ENCODE measurements at regions not wholly inside any gene's neighbourhood (a gene's known extent, or its start where the extent isn't known, plus 50 kb on each side); places are given as distances from the start of the nearest gene placed in this dataset.
"Not testable (repeated sequence)": the region's sequence is repeated elsewhere in the genome, so short reads cannot be mapped to it uniquely, and the experiment has no call there.

DNA sequence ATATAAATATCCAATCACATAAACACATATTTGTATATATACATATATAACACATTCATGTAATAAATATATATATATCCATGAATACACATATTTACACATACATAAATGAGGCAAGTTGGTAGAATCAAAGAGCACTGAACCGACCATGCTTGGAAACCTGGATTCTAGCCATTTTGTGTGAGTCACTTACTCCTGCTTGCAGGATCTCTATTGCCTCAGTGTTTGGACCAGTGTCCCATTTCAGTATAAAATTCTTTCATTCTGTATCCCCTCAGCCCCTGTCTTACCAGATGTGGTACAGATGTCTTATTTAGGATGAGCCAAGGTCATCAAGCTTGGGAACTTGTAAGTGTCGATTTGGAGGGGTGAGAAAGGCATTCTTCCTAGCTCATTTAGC lies 391.4 kb upstream of the FRG2C start:
- 18 to 27% methylated on average over 2 of the region's 2 CpGs for WGBS, 2 donors
- H3K4me3 ChIP-seq (ENCODE audit: low read length in 2 of 2): no peak overlapping the region
- ATAC-seq (ENCODE audit: low FRiP score) (no peak), DNase-seq (no peak)
- H3K27ac ChIP-seq (ENCODE audit: low read depth in 1 of 2, low read length in 2 of 2): no peak overlapping the region
- H3K9me3 ChIP-seq (ENCODE audit: control insufficient read depth, low read length): no peaks in the 10 kb centered on the region
- no peaks in the 10 kb centered on the region for H3K36me3 ChIP-seq (ENCODE audit: control insufficient read depth in 1 of 2, insufficient read depth in 2 of 2, low read length in 1 of 2)
- intact Hi-C loops (cut with DNase I): no loop called here
- no peaks in the 10 kb centered on the region for H3K27me3 ChIP-seq (ENCODE audit: control insufficient read depth in 1 of 2, insufficient read depth in 2 of 2, low read length in 1 of 2)
- H3K4me1 ChIP-seq (ENCODE audit: control insufficient read depth in 1 of 2, insufficient read depth in 2 of 2, low read length in 2 of 2): no peaks in the 10 kb centered on the region

DNA sequence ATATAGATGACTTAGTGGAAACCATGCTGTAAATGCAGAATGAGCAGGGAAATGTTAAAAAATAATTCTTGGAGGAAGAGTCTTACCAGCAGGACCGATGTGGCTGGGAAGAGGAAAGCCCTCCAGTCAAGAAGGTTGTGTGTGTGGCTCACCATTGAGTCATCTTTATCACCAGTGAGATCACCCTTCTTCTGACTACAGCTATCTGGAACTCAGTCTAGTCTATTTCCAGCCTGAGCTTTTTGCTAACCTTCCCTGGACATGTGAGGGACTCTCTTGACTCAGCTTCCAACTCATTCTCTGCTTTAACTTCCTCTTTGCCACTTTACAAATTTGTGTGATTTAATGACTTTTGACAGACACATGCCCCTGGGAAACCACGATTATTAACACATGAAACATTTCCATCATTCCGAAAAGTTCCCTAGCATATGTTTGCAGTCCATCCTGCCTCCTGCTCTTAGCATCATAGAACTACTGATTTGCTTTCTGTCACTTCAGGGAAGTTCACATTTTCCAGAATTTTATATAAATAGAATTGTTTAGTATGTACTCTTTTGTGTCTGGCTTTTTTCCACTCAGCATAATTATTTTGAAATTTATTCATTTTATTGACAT lies 378.5 kb upstream of the FRG2C start:
- H3K36me3 ChIP-seq (ENCODE audit: control insufficient read depth in 1 of 2, insufficient read depth in 2 of 2, low read length in 1 of 2); H3K4me1 ChIP-seq (ENCODE audit: control insufficient read depth in 1 of 2, insufficient read depth in 2 of 2, low read length in 2 of 2); DNase-seq; ATAC-seq (ENCODE audit: low FRiP score); intact Hi-C loops (cut with DNase I); H3K27ac ChIP-seq (ENCODE audit: low read depth in 1 of 2, low read length in 2 of 2); H3K9me3 ChIP-seq (ENCODE audit: control insufficient read depth, low read length); H3K27me3 ChIP-seq (ENCODE audit: control insufficient read depth in 1 of 2, insufficient read depth in 2 of 2, low read length in 1 of 2); H3K4me3 ChIP-seq (ENCODE audit: low read length in 2 of 2): not testable (repeated sequence)
- 19 to 31% methylated on average over 3 of the region's 3 CpGs for WGBS, 2 donors

DNA sequence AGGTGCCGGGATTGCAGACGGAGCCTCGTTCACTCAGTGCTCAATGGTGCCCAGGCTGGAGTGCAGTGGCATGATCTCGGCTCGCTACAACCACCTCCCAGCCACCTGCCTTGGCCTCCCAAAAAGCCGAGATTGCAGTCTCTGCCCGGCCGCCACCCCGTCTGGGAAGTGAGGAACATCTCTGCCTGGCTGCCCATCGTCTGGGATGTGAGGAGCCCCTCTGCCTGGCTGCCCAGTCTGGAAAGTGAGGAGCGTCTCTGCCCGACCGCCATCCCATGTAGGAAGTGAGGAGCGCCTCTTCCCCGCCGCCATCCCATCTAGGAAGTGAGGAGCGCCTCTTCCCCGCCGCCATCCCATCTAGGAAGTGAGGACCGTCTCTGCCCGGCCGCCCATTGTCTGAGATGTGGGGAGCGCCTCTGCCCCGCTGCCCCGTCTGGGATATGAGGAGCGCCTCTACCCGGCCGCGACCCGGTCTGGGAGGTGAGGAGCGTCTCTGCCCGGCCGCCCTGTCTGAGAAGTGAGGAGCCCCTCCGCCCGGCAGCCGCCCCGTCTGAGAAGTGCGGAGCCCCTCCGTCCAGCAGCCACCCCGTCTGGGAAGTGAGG lies 375.1 kb upstream of the FRG2C start:
- intact Hi-C loops (cut with DNase I); H3K9me3 ChIP-seq (ENCODE audit: control insufficient read depth, low read length); H3K36me3 ChIP-seq (ENCODE audit: control insufficient read depth in 1 of 2, insufficient read depth in 2 of 2, low read length in 1 of 2); ATAC-seq (ENCODE audit: low FRiP score); H3K27ac ChIP-seq (ENCODE audit: low read depth in 1 of 2, low read length in 2 of 2); H3K4me1 ChIP-seq (ENCODE audit: control insufficient read depth in 1 of 2, insufficient read depth in 2 of 2, low read length in 2 of 2); DNase-seq; H3K4me3 ChIP-seq (ENCODE audit: low read length in 2 of 2); H3K27me3 ChIP-seq (ENCODE audit: control insufficient read depth in 1 of 2, insufficient read depth in 2 of 2, low read length in 1 of 2): not testable (repeated sequence)
- WGBS, 2 donors: 96 to 98% methylated on average over 25 to 37 of the region's 40 CpGs

DNA sequence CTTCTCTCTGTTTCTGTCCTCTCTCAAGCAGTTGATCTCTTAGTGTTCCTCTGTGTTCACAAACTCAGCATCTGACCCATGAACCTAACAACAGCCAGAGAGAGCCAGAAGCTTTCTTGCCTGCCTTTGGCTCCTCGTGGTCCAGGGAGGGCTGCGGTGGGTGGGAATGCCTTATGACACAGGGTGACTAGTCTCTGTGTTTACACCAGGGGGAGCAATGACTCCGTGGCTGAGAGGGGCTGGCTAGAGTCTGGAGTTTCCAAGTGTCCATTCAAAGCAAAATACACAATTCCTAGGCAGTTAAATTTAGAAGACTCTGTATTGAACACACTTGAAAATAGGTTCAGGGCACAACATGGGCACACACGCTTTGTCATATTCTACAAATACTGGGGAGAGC lies 370.0 kb upstream of the FRG2C start:
- DNase-seq (peak in 1 of 2 donors; percentile 75), ATAC-seq (ENCODE audit: low FRiP score) (peak; percentile 94)
- intact Hi-C loops (cut with DNase I): loop anchor here (5.0 to 10.0 kb wide), 2 partner anchors 133 to 291 kb away; no protein-coding TSS in a partner anchor
- H3K27ac ChIP-seq (ENCODE audit: low read depth in 1 of 2, low read length in 2 of 2): no peak overlapping the region
- no peaks in the 10 kb centered on the region for H3K36me3 ChIP-seq (ENCODE audit: control insufficient read depth in 1 of 2, insufficient read depth in 2 of 2, low read length in 1 of 2)
- H3K9me3 ChIP-seq (ENCODE audit: control insufficient read depth, low read length): no peaks in the 10 kb centered on the region
- H3K4me1 ChIP-seq (ENCODE audit: control insufficient read depth in 1 of 2, insufficient read depth in 2 of 2, low read length in 2 of 2): no peaks in the 10 kb centered on the region
- H3K27me3 ChIP-seq (ENCODE audit: control insufficient read depth in 1 of 2, insufficient read depth in 2 of 2, low read length in 1 of 2): no peaks in the 10 kb centered on the region
- H3K4me3 ChIP-seq (ENCODE audit: low read length in 2 of 2): no peak overlapping the region
- 2 to 4% methylated on average over 4 of the region's 4 CpGs for WGBS, 2 donors

DNA sequence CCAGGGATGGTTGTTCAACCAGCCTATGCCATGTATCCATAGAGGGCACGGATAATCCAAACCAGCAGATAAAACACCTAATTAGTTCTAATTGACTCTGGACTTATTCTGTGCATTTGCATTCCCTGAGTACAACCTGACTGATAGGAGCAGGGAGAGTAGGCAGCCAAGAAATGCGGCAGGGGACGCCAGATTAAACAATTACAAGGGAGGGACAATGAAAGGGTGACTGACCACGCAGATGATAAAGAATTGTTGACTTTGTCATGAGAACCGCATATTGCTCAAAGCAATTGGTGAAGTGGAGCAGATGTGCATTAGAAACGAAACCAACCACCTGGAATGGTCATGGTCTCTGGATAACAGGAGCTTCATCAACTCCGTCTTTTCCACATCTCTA lies 369.1 kb upstream of the FRG2C start:
- WGBS, 2 donors: 25 to 31% methylated on average over 7 of the region's 7 CpGs
- H3K4me3 ChIP-seq (ENCODE audit: low read length in 2 of 2): no peak overlapping the region
- intact Hi-C loops (cut with DNase I): loop anchor here in 1 of 2 donors (10.0 kb wide), 1 partner anchor 290 kb away; no protein-coding TSS in a partner anchor
- ATAC-seq (ENCODE audit: low FRiP score) (no peak), DNase-seq (no peak)
- no peak overlapping the region for H3K27ac ChIP-seq (ENCODE audit: low read depth in 1 of 2, low read length in 2 of 2)
- H3K27me3 ChIP-seq (ENCODE audit: control insufficient read depth in 1 of 2, insufficient read depth in 2 of 2, low read length in 1 of 2): no peaks in the 10 kb centered on the region
- no peaks in the 10 kb centered on the region for H3K4me1 ChIP-seq (ENCODE audit: control insufficient read depth in 1 of 2, insufficient read depth in 2 of 2, low read length in 2 of 2)
- no peaks in the 10 kb centered on the region for H3K36me3 ChIP-seq (ENCODE audit: control insufficient read depth in 1 of 2, insufficient read depth in 2 of 2, low read length in 1 of 2)
- no peaks in the 10 kb centered on the region for H3K9me3 ChIP-seq (ENCODE audit: control insufficient read depth, low read length)

DNA sequence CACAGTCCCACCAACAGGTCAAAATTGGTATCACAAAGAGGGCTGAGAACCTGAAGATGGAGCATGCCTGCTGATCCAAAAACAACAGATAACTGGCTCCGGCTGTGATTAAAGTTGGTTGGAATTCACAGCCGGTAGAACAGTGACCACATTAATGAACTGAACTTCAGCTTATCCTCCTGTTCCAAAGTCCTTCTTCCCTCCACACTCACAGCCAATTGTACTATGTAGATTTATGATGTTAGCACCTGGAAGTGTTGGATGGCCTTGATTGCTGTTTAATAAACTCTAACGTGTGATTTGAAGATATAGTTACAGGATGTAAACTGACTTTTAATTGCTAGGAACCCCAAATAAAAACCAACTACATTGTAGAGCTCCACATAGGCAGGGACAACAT lies 367.3 kb upstream of the FRG2C start:
- DNase-seq (no peak), ATAC-seq (ENCODE audit: low FRiP score) (no peak)
- H3K27ac ChIP-seq (ENCODE audit: low read depth in 1 of 2, low read length in 2 of 2): no peak overlapping the region
- H3K36me3 ChIP-seq (ENCODE audit: control insufficient read depth in 1 of 2, insufficient read depth in 2 of 2, low read length in 1 of 2): no peaks in the 10 kb centered on the region
- no peak overlapping the region for H3K4me3 ChIP-seq (ENCODE audit: low read length in 2 of 2)
- intact Hi-C loops (cut with DNase I): loop anchor here in 1 of 2 donors (10.0 kb wide), 1 partner anchor 288 kb away; no protein-coding TSS in a partner anchor
- no peaks in the 10 kb centered on the region for H3K9me3 ChIP-seq (ENCODE audit: control insufficient read depth, low read length)
- WGBS, 2 donors: 45 to 60% methylated on average over 3 of the region's 3 CpGs
- no peaks in the 10 kb centered on the region for H3K4me1 ChIP-seq (ENCODE audit: control insufficient read depth in 1 of 2, insufficient read depth in 2 of 2, low read length in 2 of 2)
- no peaks in the 10 kb centered on the region for H3K27me3 ChIP-seq (ENCODE audit: control insufficient read depth in 1 of 2, insufficient read depth in 2 of 2, low read length in 1 of 2)

DNA sequence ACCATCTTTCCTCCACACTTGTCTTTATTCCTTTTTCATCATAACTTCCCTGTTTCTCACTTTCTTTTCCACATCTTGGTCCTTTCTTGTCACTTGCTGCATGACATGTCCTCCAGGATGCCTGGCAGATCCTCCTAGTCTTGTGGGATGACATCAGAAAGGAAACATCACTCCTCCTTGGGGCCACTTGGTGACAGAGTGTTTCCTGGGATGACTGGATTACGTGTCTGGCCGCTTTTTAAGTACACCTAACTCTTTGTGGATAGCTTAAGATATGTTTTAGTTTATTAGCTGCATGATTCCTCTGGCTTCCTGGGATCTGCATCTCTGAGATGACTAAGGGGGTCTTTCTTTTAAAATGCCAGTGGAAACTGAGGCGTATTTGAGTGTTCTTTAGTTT lies 363.5 kb upstream of the FRG2C start:
- 63 to 82% methylated on average over 3 of the region's 3 CpGs for WGBS, 2 donors
- no peak overlapping the region for H3K27ac ChIP-seq (ENCODE audit: low read depth in 1 of 2, low read length in 2 of 2)
- H3K9me3 ChIP-seq (ENCODE audit: control insufficient read depth, low read length): no peaks in the 10 kb centered on the region
- no peaks in the 10 kb centered on the region for H3K4me1 ChIP-seq (ENCODE audit: control insufficient read depth in 1 of 2, insufficient read depth in 2 of 2, low read length in 2 of 2)
- no peaks in the 10 kb centered on the region for H3K36me3 ChIP-seq (ENCODE audit: control insufficient read depth in 1 of 2, insufficient read depth in 2 of 2, low read length in 1 of 2)
- no peaks in the 10 kb centered on the region for H3K27me3 ChIP-seq (ENCODE audit: control insufficient read depth in 1 of 2, insufficient read depth in 2 of 2, low read length in 1 of 2)
- DNase-seq (no peak), ATAC-seq (ENCODE audit: low FRiP score) (no peak)
- intact Hi-C loops (cut with DNase I): no loop called here
- no peak overlapping the region for H3K4me3 ChIP-seq (ENCODE audit: low read length in 2 of 2)

DNA sequence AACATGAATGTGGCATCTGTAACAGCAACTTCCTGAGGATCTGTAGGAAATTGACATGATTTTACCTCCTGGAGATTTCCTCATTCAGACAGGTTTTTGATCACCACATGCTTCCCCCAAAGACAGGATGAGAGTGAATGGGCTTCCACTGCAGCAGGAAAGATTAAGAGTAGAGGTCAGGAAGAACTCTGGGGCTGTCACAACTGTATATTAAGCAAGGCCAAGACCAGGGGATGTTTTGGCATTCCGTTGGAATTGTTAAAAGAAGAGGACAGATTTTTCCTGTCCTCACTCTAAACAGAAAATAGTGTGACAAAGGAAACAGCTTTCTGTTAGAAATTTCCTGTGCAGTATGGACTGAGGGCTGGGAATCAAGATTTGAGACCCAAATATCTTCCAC lies 363.1 kb upstream of the FRG2C start:
- H3K4me3 ChIP-seq (ENCODE audit: low read length in 2 of 2); ATAC-seq (ENCODE audit: low FRiP score); H3K9me3 ChIP-seq (ENCODE audit: control insufficient read depth, low read length); H3K27me3 ChIP-seq (ENCODE audit: control insufficient read depth in 1 of 2, insufficient read depth in 2 of 2, low read length in 1 of 2); H3K4me1 ChIP-seq (ENCODE audit: control insufficient read depth in 1 of 2, insufficient read depth in 2 of 2, low read length in 2 of 2); H3K36me3 ChIP-seq (ENCODE audit: control insufficient read depth in 1 of 2, insufficient read depth in 2 of 2, low read length in 1 of 2); intact Hi-C loops (cut with DNase I); DNase-seq; H3K27ac ChIP-seq (ENCODE audit: low read depth in 1 of 2, low read length in 2 of 2): not testable (repeated sequence)
- 52 to 71% methylated on average over 1 of the region's 1 CpG for WGBS, 2 donors

DNA sequence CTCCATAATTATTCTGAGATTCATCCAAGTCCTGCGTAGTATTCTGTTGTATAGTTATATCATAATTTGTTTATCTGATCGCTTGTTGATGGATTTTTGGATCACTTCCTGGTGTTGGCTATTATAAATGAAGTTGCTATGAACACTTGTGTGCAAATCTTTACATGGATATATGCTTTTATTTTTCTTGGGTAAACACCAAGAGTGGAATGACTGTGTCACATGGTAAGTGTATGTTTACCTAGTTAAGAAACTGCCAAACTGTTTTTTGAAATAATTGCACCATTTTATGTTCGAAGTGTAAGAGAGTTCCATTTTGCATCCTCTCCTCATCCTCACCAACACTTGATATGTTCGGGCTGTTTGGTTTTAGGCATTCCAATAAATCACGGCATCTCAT lies 360.4 kb upstream of the FRG2C start:
- Histone ChIP-seq H3K27ac (ENCODE audit: low read depth in 1 of 2, low read length in 2 of 2) (no peak overlapping the region), H3K4me3 (ENCODE audit: low read length in 2 of 2) (no peak overlapping the region), H3K9me3 (ENCODE audit: control insufficient read depth, low read length) (no peaks in the 10 kb centered on the region), H3K36me3 (ENCODE audit: control insufficient read depth in 1 of 2, insufficient read depth in 2 of 2, low read length in 1 of 2) (no peaks in the 10 kb centered on the region), H3K27me3 (ENCODE audit: control insufficient read depth in 1 of 2, insufficient read depth in 2 of 2, low read length in 1 of 2) (no peaks in the 10 kb centered on the region), H3K4me1 (ENCODE audit: control insufficient read depth in 1 of 2, insufficient read depth in 2 of 2, low read length in 2 of 2) (no peaks in the 10 kb centered on the region)
- no peak for DNase-seq
- intact Hi-C loops (cut with DNase I): no loop called here
- 33 to 37% methylated on average over 5 of the region's 5 CpGs for WGBS, 2 donors
- ATAC-seq (ENCODE audit: low FRiP score): no peak

Measured in aorta (tissue), 5 donors.